GM23338 (cell line): ENCODE measurements at regions not wholly inside any gene's neighbourhood (a gene's known extent, or its start where the extent isn't known, plus 50 kb on each side); places are given as distances from the start of the nearest gene placed in this dataset.

Experiments used
- CREB1 ChIP-seq: fragments of 250-450 bp; sonication (Bioruptor Pico); IDR thresholded peaks from 2 replicates; pipeline ENCODE4 v1.5.0; 2020; ENCODE audit warnings: low read depth, mild to moderate bottlenecking, moderate library complexity
- CTCF ChIP-seq, 2 experiments: fragments of 200-600 bp in 1 of 2; sonication (generic) in 1 of 2; conservative IDR thresholded peaks; 2 replicates each; pipeline versions ENCODE4 v1.5.1 to v1.6.1; 2016 to 2017; ENCODE audit warnings: antibody characterized with exemption in 2 of 2, low read depth in 2 of 2, mild to moderate bottlenecking in 2 of 2, moderate library complexity in 1 of 2
- EZH2 ChIP-seq: fragments of 200-600 bp; sonication (generic); IDR thresholded peaks from one replicate; pipeline ENCODE4 v1.8.0; 2017; ENCODE audit warnings: antibody characterized with exemption, mild to moderate bottlenecking, low read depth; ENCODE audit not compliant: unreplicated experiment
- EZH2phosphoT487 ChIP-seq: fragments of 200-600 bp; sonication (generic); IDR thresholded peaks from one replicate; pipeline ENCODE4 v1.8.1; 2018; ENCODE audit warnings: antibody characterized with exemption; ENCODE audit not compliant: unreplicated experiment
- JUNB ChIP-seq: IDR thresholded peaks from one replicate; pipeline ENCODE4 v1.6.1; 2016; ENCODE audit warnings: antibody characterized with exemption; ENCODE audit not compliant: unreplicated experiment
- NANOG ChIP-seq: IDR thresholded peaks from 2 replicates; pipeline ENCODE4 v1.6.1; 2016; ENCODE audit warnings: antibody characterized with exemption, borderline replicate concordance
- POLR2AphosphoS5 ChIP-seq: IDR thresholded peaks from 2 replicates; pipeline ENCODE4 v1.6.1; 2016; ENCODE audit warnings: antibody characterized with exemption, low read depth
- REST ChIP-seq: IDR thresholded peaks from one replicate; pipeline ENCODE4 v1.6.1; 2018; ENCODE audit warnings: antibody characterized with exemption; ENCODE audit not compliant: unreplicated experiment
- ZNF331 ChIP-seq: fragments of 250-450 bp; sonication (Bioruptor Pico); IDR thresholded peaks from 2 replicates; pipeline ENCODE4 v1.5.0; 2020; ENCODE audit warnings: low read depth, mild to moderate bottlenecking, moderate library complexity

- TF ChIP-seq POLR2AphosphoS5, result no peak
- TF ChIP-seq CTCF (conservative IDR thresholded peaks at IDR 0.05; ENCODE audit: low read depth in 2 of 2), result no peak
- no peak for TF ChIP-seq CREB1
- TF ChIP-seq EZH2, result no peak
- no peak for TF ChIP-seq EZH2phosphoT487
- no peak for TF ChIP-seq REST
- TF ChIP-seq ZNF331, result no peak
- no peak for TF ChIP-seq NANOG
- TF ChIP-seq JUNB, result no peak
Measured at GRCh38 chr3:163919154-163919553, 1159.1 kb downstream of the SI start.
